Upper lobe of left lung (tissue), 4 donors: ENCODE measurements at regions not wholly inside any gene's neighbourhood (a gene's known extent, or its start where the extent isn't known, plus 50 kb on each side); places are given as distances from the start of the nearest gene placed in this dataset.

Source experiments
- EP300 ChIP-seq, 4 donors: sonication (generic); formaldehyde crosslinking; IDR thresholded peaks; one replicate each; pipeline ENCODE4 v1.5.1; 2017; ENCODE audit warnings: antibody characterized with exemption in 4 of 4, control low read depth in 2 of 4
- POLR2A ChIP-seq, 4 donors: fragments of 450-650 bp; IDR thresholded peaks; one replicate each; pipeline ENCODE4 v1.5.1; 2016 to 2017; ENCODE audit warnings: antibody characterized with exemption in 4 of 4, mild to moderate bottlenecking in 2 of 4
- POLR2AphosphoS5 ChIP-seq, 2 donors: sonication (generic); formaldehyde crosslinking; IDR thresholded peaks; one replicate each; pipeline ENCODE4 v1.5.1; 2017; ENCODE audit warnings: antibody characterized with exemption in 2 of 2
- TF ChIP-seq, protein P1 (sequence below), 6 experiments: fragments of 450-650 bp in 4 of 6; fragments of 200-600 bp in 2 of 6; sonication (generic) in 2 of 6; IDR thresholded peaks; one replicate each; pipeline ENCODE4 v1.5.1; 2016 to 2019; ENCODE audit warnings: antibody characterized with exemption in 6 of 6

DNA sequence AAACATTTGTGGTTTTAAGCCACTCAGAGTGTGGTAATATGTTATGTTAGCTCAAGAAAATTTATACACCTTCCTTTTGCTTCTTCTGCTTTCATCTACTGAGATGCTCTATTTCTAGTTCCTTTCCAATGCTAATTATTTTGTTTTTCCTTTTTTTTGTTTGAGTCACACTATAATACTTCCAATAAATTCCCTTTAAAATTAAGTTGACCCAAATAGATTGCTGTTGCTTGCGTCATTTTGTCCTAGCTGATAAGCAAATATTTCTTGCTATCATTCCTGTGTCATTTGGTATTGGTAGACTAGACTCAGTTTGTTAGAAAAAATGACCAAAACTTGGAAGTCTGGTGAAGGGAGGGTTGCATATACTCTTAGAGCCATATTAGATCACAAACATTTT is 437.0 kb upstream of the CNTN6 start:
- TF ChIP-seq, protein P1, sequence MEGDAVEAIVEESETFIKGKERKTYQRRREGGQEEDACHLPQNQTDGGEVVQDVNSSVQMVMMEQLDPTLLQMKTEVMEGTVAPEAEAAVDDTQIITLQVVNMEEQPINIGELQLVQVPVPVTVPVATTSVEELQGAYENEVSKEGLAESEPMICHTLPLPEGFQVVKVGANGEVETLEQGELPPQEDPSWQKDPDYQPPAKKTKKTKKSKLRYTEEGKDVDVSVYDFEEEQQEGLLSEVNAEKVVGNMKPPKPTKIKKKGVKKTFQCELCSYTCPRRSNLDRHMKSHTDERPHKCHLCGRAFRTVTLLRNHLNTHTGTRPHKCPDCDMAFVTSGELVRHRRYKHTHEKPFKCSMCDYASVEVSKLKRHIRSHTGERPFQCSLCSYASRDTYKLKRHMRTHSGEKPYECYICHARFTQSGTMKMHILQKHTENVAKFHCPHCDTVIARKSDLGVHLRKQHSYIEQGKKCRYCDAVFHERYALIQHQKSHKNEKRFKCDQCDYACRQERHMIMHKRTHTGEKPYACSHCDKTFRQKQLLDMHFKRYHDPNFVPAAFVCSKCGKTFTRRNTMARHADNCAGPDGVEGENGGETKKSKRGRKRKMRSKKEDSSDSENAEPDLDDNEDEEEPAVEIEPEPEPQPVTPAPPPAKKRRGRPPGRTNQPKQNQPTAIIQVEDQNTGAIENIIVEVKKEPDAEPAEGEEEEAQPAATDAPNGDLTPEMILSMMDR (IDR thresholded peaks at IDR 0.05): no peak
- no peak for TF ChIP-seq POLR2AphosphoS5 (IDR thresholded peaks at IDR 0.05)
- TF ChIP-seq POLR2A (IDR thresholded peaks at IDR 0.05): no peak
- no peak for TF ChIP-seq EP300 (IDR thresholded peaks at IDR 0.05)
